ENCODE measurements at regions not wholly inside any gene's neighbourhood (a gene's known extent, or its start where the extent isn't known, plus 50 kb on each side); places are given as distances from the start of the nearest gene placed in this dataset.

- H3K36me3 ChIP-seq: no peaks in the 10 kb centered on the region
- intact Hi-C loops (cut with DNase I): no loop called here
- no peak overlapping the region for H3K27ac ChIP-seq
- no peaks in the 10 kb centered on the region for H3K27me3 ChIP-seq
- TF ChIP-seq POLR2A (IDR thresholded peaks at IDR 0.05) (no peak), CTCF (IDR thresholded peaks at IDR 0.05) (no peak)
- no peak overlapping the region for H3K4me3 ChIP-seq
- 68 to 79% methylated on average over 7 to 10 of the region's 11 CpGs for WGBS, 2 donors
- DNase-seq: no peak
- no peaks in the 10 kb centered on the region for H3K9me3 ChIP-seq
- H3K4me1 ChIP-seq: no peaks in the 10 kb centered on the region
Observed at GRCh38 chr6:12369781-12370262, 79.7 kb downstream of the EDN1 start.

GRCh38 chr6:12371151-12371550 is 81.0 kb downstream of the EDN1 start:
- intact Hi-C loops (cut with DNase I): no loop called here
- Histone ChIP-seq H3K4me3 (no peak overlapping the region), H3K27ac (no peak overlapping the region), H3K27me3 (no peaks in the 10 kb centered on the region), H3K4me1 (no peaks in the 10 kb centered on the region), H3K36me3 (no peaks in the 10 kb centered on the region), H3K9me3 (no peaks in the 10 kb centered on the region)
- TF ChIP-seq POLR2A (IDR thresholded peaks at IDR 0.05) (no peak), CTCF (IDR thresholded peaks at IDR 0.05) (no peak)
- no peak for DNase-seq
- 79 to 100% methylated on average over 1 of the region's 1 CpG for WGBS, 2 donors

- Histone ChIP-seq H3K27me3 (no peaks in the 10 kb centered on the region), H3K4me1 (no peaks in the 10 kb centered on the region), H3K9me3 (no peaks in the 10 kb centered on the region), H3K36me3 (no peaks in the 10 kb centered on the region), H3K27ac (no peak overlapping the region), H3K4me3 (no peak overlapping the region)
- intact Hi-C loops (cut with DNase I): no loop called here
- no peak for DNase-seq
- no peak for TF ChIP-seq CTCF (IDR thresholded peaks at IDR 0.05)
- no peak for TF ChIP-seq POLR2A (IDR thresholded peaks at IDR 0.05)
- WGBS, 2 donors: 65% methylated on average over 3 of the region's 3 CpGs
Observed at GRCh38 chr6:12371641-12372146, 81.5 kb downstream of the EDN1 start.

GRCh38 chr6:12379181-12379580 is 89.0 kb downstream of the EDN1 start:
- H3K27me3 ChIP-seq: no peaks in the 10 kb centered on the region
- DNase-seq: no peak
- intact Hi-C loops (cut with DNase I): no loop called here
- 83 to 84% methylated on average over 1 of the region's 1 CpG for WGBS, 2 donors
- no peaks in the 10 kb centered on the region for H3K9me3 ChIP-seq
- no peaks in the 10 kb centered on the region for H3K4me1 ChIP-seq
- TF ChIP-seq CTCF (IDR thresholded peaks at IDR 0.05): no peak
- no peak for TF ChIP-seq POLR2A (IDR thresholded peaks at IDR 0.05)
- H3K4me3 ChIP-seq: no peak overlapping the region
- H3K36me3 ChIP-seq: no peaks in the 10 kb centered on the region
- H3K27ac ChIP-seq: no peak overlapping the region

GRCh38 chr6:12381587-12381986 is 91.4 kb downstream of the EDN1 start:
- Histone ChIP-seq H3K27ac (no peak overlapping the region), H3K4me1 (no peaks in the 10 kb centered on the region), H3K27me3 (no peaks in the 10 kb centered on the region), H3K36me3 (no peaks in the 10 kb centered on the region), H3K4me3 (no peak overlapping the region), H3K9me3 (no peaks in the 10 kb centered on the region)
- intact Hi-C loops (cut with DNase I): no loop called here
- DNase-seq: no peak
- TF ChIP-seq POLR2A (IDR thresholded peaks at IDR 0.05): no peak
- TF ChIP-seq CTCF (IDR thresholded peaks at IDR 0.05): no peak

Data from esophagus squamous epithelium (tissue), 5 donors.